ENCODE measurements at regions not wholly inside any gene's neighbourhood (a gene's known extent, or its start where the extent isn't known, plus 50 kb on each side); places are given as distances from the start of the nearest gene placed in this dataset.

DNA sequence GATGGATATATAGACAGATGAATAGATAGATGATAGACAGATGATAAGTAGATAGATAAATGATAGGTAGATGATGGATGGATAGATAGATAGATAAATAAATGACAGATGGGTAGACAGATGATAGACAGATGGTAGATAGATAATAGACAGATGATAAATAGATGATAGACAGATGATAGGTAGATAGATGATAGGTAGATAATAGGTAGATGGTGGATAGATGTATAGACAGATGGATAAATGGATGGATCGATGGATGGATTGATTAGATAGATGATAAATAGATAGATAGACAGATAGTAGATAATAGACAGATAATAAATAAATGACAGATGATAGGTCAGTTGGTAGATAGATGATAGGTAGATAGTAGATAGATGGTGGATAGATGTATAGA, 212.7 kb downstream of the NFATC2 start:
- Histone ChIP-seq H3K4me1 (replicated peaks) (no peaks in the 10 kb centered on the region), H3K9me3 (no peaks in the 10 kb centered on the region), H3K4me3 (no peak overlapping the region), H3K36me3 (no peaks in the 10 kb centered on the region), H3K27ac (no peak overlapping the region), H3K27me3 (replicated peaks; ENCODE audit: insufficient read depth) (no peaks in the 10 kb centered on the region)
- WGBS: 93% methylated on average over 1 of the region's 1 CpG
- TF ChIP-seq, protein P1, sequence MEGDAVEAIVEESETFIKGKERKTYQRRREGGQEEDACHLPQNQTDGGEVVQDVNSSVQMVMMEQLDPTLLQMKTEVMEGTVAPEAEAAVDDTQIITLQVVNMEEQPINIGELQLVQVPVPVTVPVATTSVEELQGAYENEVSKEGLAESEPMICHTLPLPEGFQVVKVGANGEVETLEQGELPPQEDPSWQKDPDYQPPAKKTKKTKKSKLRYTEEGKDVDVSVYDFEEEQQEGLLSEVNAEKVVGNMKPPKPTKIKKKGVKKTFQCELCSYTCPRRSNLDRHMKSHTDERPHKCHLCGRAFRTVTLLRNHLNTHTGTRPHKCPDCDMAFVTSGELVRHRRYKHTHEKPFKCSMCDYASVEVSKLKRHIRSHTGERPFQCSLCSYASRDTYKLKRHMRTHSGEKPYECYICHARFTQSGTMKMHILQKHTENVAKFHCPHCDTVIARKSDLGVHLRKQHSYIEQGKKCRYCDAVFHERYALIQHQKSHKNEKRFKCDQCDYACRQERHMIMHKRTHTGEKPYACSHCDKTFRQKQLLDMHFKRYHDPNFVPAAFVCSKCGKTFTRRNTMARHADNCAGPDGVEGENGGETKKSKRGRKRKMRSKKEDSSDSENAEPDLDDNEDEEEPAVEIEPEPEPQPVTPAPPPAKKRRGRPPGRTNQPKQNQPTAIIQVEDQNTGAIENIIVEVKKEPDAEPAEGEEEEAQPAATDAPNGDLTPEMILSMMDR (IDR thresholded peaks at IDR 0.05): no peak
- TF ChIP-seq POLR2AphosphoS5 (IDR thresholded peaks at IDR 0.05) (no peak), POLR2A (IDR thresholded peaks at IDR 0.05) (no peak)
- no peak for DNase-seq (ENCODE audit: low spot score)
- intact Hi-C loops (cut with DNase I): no loop called here

DNA sequence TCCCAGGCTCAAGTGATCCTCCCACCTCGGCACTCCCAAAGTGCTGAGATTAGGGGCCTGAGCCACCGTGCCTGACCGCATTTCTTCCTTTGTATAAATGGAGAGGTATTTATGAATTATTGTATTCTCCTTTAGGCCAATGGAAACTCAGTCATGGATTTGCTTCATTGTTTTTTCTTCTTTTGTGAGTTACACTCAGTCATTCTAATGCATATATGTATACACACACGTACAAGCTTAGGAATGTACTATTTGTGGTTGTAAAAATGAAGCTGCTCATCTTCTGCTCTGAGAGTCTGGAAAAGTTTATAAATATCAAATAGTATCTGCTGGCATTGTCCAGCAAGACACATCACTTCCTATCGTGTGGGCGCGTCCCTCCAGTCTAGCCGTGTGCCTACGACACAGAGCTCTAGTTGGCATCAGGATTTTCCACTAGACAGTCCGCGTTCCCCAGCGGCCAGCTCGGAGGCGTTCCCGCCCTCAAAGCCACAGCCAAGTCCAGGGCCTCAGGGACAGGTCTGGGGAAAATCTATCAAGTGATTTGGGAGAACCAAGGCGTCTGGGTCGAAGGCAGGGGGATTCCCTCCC, 215.2 kb downstream of the NFATC2 start:
- WGBS: 55% methylated on average over 17 of the region's 17 CpGs

DNA sequence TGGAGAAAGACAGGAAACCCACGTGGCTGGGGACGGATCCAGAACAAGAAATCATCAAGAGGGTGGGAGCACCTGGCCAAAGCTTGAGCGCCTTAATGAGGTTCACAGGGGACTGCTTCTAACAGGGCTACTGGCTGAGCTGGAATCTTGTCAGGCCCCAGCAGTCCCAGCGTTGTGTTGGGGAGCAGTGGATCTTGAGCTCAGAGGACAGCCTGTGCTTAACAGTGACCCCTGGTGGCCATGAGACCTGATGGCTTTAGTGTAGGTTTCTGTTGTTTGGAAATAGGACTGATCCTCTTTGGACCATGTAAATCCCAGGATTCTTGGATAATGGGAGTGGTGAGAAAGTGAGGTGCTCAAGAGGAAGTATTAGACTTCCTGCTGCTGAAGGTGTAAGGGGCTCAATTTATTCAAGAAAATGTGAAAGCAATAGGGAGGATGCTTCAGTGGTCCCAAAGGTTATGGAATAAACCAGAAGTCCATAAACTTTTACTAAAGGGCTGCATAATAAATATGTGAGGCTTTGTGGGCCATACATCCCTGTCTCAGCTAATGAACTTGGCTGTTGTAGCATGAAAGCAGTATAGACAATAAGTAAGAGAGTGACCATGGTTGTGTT, 216.2 kb downstream of the NFATC2 start:
- Histone ChIP-seq H3K4me3 (no peak overlapping the region), H3K4me1 (replicated peaks) (no peaks in the 10 kb centered on the region), H3K36me3 (no peaks in the 10 kb centered on the region), H3K27me3 (replicated peaks; ENCODE audit: insufficient read depth) (no peaks in the 10 kb centered on the region), H3K27ac (no peak overlapping the region), H3K9me3 (no peaks in the 10 kb centered on the region)
- 85% methylated on average over 3 of the region's 4 CpGs for WGBS
- no peak for TF ChIP-seq POLR2AphosphoS5 (IDR thresholded peaks at IDR 0.05)
- TF ChIP-seq, protein P1 (IDR thresholded peaks at IDR 0.05): peak; percentile 38 to 60 (median 57)
- intact Hi-C loops (cut with DNase I): no loop called here
- peak; percentile 50 for DNase-seq (ENCODE audit: low spot score)

More for the DNA sequence above, 215.2 kb downstream of the NFATC2 start:
- no peak for TF ChIP-seq POLR2A (IDR thresholded peaks at IDR 0.05)
- TF ChIP-seq, protein P1 (IDR thresholded peaks at IDR 0.05): no peak
- TF ChIP-seq POLR2AphosphoS5 (IDR thresholded peaks at IDR 0.05): no peak
- Histone ChIP-seq H3K4me1 (replicated peaks) (no peaks in the 10 kb centered on the region), H3K27ac (no peak overlapping the region), H3K9me3 (no peaks in the 10 kb centered on the region), H3K4me3 (no peak overlapping the region), H3K36me3 (no peaks in the 10 kb centered on the region), H3K27me3 (replicated peaks; ENCODE audit: insufficient read depth) (no peaks in the 10 kb centered on the region)
- intact Hi-C loops (cut with DNase I): no loop called here
- no peak for DNase-seq (ENCODE audit: low spot score)

DNA sequence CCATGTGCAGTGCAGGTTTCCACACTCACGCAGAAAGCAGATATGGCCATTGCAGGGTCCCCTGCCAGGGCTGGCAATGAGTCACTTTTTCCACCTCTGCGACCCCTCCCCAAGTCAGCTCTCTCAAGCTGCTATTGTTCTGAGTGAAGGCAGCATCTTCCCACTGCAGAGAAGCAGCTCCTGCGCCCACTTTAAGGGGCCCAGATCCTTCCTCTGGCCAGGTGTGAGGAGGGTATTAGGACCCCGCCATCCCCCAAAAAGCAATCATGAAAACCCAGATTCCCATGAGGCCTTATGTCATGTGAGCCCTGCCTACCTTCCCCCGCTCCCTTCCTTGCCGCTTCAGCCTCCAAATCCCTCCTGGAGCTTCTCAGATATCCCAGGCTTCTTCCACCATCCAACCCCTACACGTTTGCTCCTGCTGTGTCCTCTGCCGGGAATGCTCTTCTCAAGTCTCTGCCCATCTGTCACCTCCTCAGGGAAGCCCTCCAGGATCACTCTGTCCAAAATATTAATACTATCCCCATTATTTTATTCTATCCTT, 220.3 kb downstream of the NFATC2 start:
- Histone ChIP-seq H3K9me3 (no peaks in the 10 kb centered on the region), H3K36me3 (no peaks in the 10 kb centered on the region), H3K27me3 (replicated peaks; ENCODE audit: insufficient read depth) (no peaks in the 10 kb centered on the region), H3K27ac (no peak overlapping the region), H3K4me3 (no peak overlapping the region), H3K4me1 (replicated peaks) (no peaks in the 10 kb centered on the region)
- TF ChIP-seq, protein P1 (IDR thresholded peaks at IDR 0.05): no peak
- TF ChIP-seq POLR2A (IDR thresholded peaks at IDR 0.05): no peak
- TF ChIP-seq POLR2AphosphoS5 (IDR thresholded peaks at IDR 0.05): no peak
- 75% methylated on average over 8 of the region's 8 CpGs for WGBS
- intact Hi-C loops (cut with DNase I): no loop called here
- no peak for DNase-seq (ENCODE audit: low spot score)
